Thyroid gland (tissue), 4 donors: ENCODE measurements at regions not wholly inside any gene's neighbourhood (a gene's known extent, or its start where the extent isn't known, plus 50 kb on each side); places are given as distances from the start of the nearest gene placed in this dataset.

Experiments
- CTCF ChIP-seq, 6 experiments: fragments of 200-600 bp in 3 of 6; fragments of 450-650 bp in 3 of 6; sonication (generic) in 3 of 6; IDR thresholded peaks; one replicate each; pipeline ENCODE4 v1.5.1; 2016 to 2019; ENCODE audit warnings: antibody characterized with exemption in 6 of 6, mild to moderate bottlenecking in 2 of 6, inconsistent platforms in 1 of 6, moderate library complexity in 1 of 6
- POLR2A ChIP-seq, 2 donors: fragments of 450-650 bp; IDR thresholded peaks; one replicate each; pipeline ENCODE4 v1.6.1; 2017; ENCODE audit warnings: antibody characterized with exemption in 2 of 2, mild to moderate bottlenecking in 2 of 2, moderate library complexity in 1 of 2

- TF ChIP-seq CTCF (IDR thresholded peaks at IDR 0.05) (no peak), POLR2A (IDR thresholded peaks at IDR 0.05) (no peak)
Measured at GRCh38 chr9:90088856-90089255, 484.0 kb downstream of the GADD45G start.
